Small intestine (tissue), 7 donors: ENCODE measurements at regions not wholly inside any gene's neighbourhood (a gene's known extent, or its start where the extent isn't known, plus 50 kb on each side); places are given as distances from the start of the nearest gene placed in this dataset.

Experiments used
- DNase-seq, 2 donors: peaks; one replicate each; pipeline versions ENCODE4 v3.0.0 to v3.0.0-alpha.2; 2013
- FAIRE-seq: peaks from 2 replicates; lab custom pipeline; 2012; peaks lifted over from hg19 to GRCh38; lab: Jason Lieb, UNC
- H3K27ac ChIP-seq, 3 donors: one replicate each; pipeline ENCODE4 v1.5.1; 2013; ENCODE audit warnings: low read length in 2 of 3, mild to moderate bottlenecking in 2 of 3, control low read depth in 1 of 3, inconsistent platforms in 1 of 3, low read depth in 1 of 3, moderate library complexity in 1 of 3
- H3K27me3 ChIP-seq, 3 donors: one replicate each; pipeline ENCODE4 v1.6.1; 2013; ENCODE audit warnings: low read length in 3 of 3, inconsistent platforms in 1 of 3; ENCODE audit not compliant: control insufficient read depth in 3 of 3, insufficient read depth in 3 of 3
- H3K36me3 ChIP-seq, 3 donors: one replicate each; pipeline ENCODE4 v1.6.1; 2013; ENCODE audit warnings: low read length in 3 of 3, inconsistent platforms in 1 of 3, low read depth in 1 of 3, mild to moderate bottlenecking in 1 of 3, moderate library complexity in 1 of 3; ENCODE audit not compliant: control insufficient read depth in 3 of 3, insufficient read depth in 2 of 3
- H3K4me1 ChIP-seq, 3 donors: one replicate each; pipeline ENCODE4 v1.6.1; 2013; ENCODE audit warnings: low read length in 2 of 3, inconsistent platforms in 1 of 3, low read depth in 1 of 3, mild to moderate bottlenecking in 1 of 3, moderate library complexity in 1 of 3; ENCODE audit not compliant: control insufficient read depth in 3 of 3, insufficient read depth in 2 of 3
- H3K4me3 ChIP-seq, 3 donors: one replicate each; pipeline ENCODE4 v1.5.1; 2013; ENCODE audit warnings: low read length in 3 of 3, control low read depth in 1 of 3, inconsistent platforms in 1 of 3, low read depth in 1 of 3, mild to moderate bottlenecking in 1 of 3, moderate library complexity in 1 of 3
- H3K9me3 ChIP-seq, 2 donors: one replicate each; pipeline ENCODE4 v1.6.1; 2013; ENCODE audit warnings: low read depth in 1 of 2, low read length in 1 of 2; ENCODE audit not compliant: control insufficient read depth in 2 of 2, insufficient read depth in 1 of 2
- WGBS, 3 donors: extraction: QIAGEN DNeasy Blood & Tissue Kit; methylation state at CpG; one replicate each; pipeline ENCODE4 v1.1.7; 2013; 5-methylcytosine and 5-hydroxymethylcytosine counted together
- donor health status: healthy with polysubstance abuse.
- donor health status: control.
- donor health status: control.
- donor health status: Bipolar disorder and iron deficiency.
- donor health status: healthy.

DNA sequence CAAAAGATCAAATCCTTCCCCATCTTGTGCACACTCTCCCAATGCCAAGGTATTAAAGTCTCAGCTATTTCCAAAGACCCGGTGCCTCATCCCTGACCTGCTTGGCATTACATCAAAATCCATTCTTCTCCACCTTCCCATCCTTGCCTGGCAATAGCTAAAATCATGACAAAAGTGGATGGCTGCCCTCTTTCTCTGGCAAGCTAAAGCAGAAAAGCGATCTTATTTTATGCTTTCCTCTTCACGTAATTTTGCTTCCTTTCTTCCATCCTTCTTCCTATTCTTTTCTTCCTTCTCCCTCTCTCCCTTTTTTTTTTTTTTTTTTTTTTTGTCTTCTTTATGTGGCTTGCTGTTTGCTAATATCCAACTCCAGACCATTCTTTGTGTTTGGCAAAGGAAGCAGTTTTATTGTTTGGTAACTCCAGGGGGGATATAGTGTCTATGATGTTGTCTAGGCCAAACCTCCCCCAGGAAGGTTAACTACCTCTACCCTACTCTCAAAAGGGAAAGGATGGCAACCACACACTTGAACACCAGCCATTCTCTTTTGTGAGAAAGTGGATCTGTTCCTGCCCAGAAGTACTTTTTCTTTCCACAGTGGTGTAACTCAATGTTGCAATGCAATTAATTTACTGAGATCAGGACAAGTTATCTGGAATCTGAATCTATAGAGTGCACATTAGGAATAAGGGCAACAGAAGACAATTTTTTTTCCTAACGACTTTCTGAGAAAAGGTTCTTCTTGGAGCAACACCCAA is 120.9 kb upstream of the TMEM161B start:
- peaks cover 0 to 3% (median 0%) of the 10 kb centered on the region in 3 donors for H3K4me1 ChIP-seq
- peaks cover 0 to 1% (median 0%) of the 10 kb centered on the region in 3 donors for H3K27me3 ChIP-seq
- WGBS, 3 donors, result 65 to 80% (median 71%) methylated on average over 4 of the region's 4 CpGs
- H3K9me3 ChIP-seq, result no peaks in the 10 kb centered on the region
- DNase-seq, result no peak
- H3K27ac ChIP-seq, result no peak overlapping the region
- no peak for FAIRE-seq
- H3K4me3 ChIP-seq, result no peak overlapping the region
- no peaks in the 10 kb centered on the region for H3K36me3 ChIP-seq

DNA sequence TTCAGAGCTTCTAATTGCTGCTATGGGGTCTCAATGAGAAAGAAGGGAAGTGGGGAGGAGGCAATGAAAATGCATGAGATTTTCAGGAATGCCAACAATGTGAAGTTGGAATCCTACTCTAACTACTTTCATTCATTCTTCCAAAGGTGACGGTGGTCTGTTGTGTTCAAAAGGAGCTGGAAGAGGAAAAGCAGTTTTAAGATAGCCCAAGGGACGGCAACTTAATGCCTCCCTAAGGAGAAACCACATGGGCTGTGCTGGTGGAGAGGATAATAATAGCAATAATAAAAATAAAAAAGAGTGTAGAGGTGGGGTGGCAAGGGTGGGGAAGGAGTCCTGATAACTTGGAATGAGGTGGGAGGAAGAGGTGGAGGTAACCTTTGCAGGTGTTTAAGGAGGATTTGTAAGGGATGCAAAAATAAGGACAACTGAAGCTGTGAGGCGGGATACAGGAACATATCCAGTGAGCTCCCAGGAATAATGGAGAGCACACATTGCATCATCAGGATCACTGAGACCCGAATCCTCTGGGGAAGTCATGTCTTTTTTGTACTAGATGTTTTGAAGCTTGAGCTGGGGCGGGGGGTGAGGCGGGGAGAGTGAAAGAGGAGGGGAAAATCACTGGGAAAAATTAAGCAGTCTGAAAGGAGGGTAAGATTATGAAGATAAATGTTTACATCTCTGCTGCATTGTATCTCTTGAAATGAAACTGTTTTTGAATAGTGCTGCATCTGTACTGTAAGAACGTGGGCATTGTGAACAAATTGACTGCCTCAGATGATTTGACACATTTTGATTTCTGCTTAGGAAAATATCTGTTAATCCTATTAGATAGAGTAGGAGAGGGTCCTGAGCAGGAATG is 120.1 kb upstream of the TMEM161B start:
- Histone ChIP-seq H3K27me3 (no peaks in the 10 kb centered on the region), H3K4me1 (peaks cover 0 to 1% (median 0%) of the 10 kb centered on the region in 3 donors), H3K27ac (no peak overlapping the region), H3K4me3 (no peak overlapping the region), H3K36me3 (no peaks in the 10 kb centered on the region), H3K9me3 (no peaks in the 10 kb centered on the region)
- WGBS, 3 donors, result 69 to 84% (median 77%) methylated on average over 7 of the region's 7 CpGs
- FAIRE-seq, result no peak
- DNase-seq, result no peak

DNA sequence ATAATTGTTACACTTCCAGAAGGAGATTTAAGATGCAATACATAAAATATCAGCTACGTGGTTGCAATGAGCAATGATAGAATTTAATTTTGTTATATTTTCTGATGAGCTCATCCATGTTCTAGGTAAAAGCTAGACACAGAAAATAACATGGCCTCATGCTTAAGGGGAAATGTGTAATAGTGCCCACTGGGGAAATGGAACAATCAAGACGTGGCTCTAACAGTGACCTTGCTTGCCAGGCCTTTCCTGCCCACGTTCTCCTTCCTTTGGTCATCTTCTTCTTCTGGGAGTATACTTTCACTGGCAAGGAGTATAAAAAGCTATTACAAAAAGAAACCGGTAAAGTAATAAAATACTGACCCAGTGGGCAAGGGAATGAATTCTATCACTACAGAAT is 116.2 kb upstream of the TMEM161B start:
- no peak for FAIRE-seq
- no peaks in the 10 kb centered on the region for H3K4me1 ChIP-seq
- no peak overlapping the region for H3K27ac ChIP-seq
- H3K4me3 ChIP-seq, result no peak overlapping the region
- 79 to 90% (median 80%) methylated on average over 4 of the region's 4 CpGs for WGBS, 3 donors
- peaks cover 0 to 2% of the 10 kb centered on the region in 2 donors for H3K9me3 ChIP-seq
- H3K27me3 ChIP-seq, result no peaks in the 10 kb centered on the region
- no peaks in the 10 kb centered on the region for H3K36me3 ChIP-seq
- no peak for DNase-seq

DNA sequence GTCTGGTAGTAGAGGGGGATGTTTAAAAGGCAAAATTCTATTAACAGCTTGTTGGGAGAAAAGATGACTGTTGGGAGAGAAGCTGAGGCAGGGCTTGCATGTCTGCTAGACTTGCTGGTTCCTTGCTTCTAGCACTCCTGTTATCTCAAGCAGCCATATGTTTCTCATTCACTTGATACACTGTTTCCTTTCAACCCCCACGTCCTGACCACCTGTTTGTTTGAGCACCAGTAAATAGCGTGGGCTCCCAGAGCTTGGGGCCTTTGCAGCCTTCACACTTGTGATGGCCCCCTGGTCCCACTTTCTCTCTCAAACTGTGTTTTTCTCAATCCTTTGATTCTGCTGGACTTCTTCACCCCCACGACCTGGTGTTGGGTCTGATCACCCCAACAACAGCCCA is 111.7 kb upstream of the TMEM161B start:
- Histone ChIP-seq H3K9me3 (peaks cover 0 to 2% of the 10 kb centered on the region in 2 donors), H3K4me3 (no peak overlapping the region), H3K27ac (no peak overlapping the region), H3K27me3 (no peaks in the 10 kb centered on the region), H3K4me1 (peaks cover 0 to 8% (median 2%) of the 10 kb centered on the region in 3 donors), H3K36me3 (no peaks in the 10 kb centered on the region)
- WGBS, 3 donors, result 67 to 70% (median 69%) methylated on average over 3 of the region's 3 CpGs
- FAIRE-seq, result no peak
- DNase-seq, result no peak

DNA sequence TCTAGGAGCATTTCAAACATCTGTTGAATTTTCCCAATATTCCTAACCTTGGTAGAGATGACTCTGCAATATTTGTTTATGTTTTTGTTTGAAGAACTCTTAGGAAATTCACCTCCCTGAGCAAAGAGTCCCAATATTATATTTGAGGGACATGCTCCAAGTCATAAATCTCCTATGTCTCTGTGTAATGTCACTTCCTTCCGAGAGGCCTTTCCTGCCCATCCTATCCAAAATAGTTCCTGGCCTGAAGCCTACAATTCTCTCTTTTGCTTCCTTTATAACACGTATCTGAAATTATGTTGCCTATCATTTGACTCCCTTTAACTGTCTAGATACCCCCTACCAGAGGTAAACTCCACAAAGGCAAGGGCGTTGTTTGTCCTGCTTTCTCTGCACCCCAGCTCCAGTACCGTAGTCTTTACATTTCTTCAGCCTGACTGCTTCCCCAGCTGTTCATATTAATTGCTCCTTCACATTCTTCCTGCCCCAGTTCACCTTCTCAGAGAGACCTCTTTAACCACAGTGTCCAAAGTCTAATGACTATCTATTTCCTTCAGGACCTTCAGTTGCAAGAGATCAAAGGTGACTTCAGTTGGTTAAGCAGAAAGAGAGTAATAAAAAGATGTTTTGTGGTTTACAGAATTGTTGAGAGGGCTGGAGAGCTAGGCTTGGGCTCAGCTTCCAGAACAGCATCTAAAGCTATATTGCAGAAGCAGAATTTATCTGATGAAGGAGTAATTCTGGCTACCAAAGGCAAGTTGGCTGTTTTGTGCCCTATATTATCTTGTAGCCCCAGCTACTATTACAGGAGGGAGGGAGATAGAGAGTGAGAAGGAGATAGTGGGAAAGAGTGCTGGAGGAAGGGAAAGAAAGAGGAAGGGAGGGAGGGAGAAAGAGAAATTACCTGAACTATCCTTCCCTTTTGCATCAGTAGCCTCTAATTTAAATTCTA is 109.3 kb upstream of the TMEM161B start:
- peak overlapping the region in 1 of 3 donors; percentile 45 for H3K27ac ChIP-seq
- H3K9me3 ChIP-seq, result peaks cover 0 to 2% of the 10 kb centered on the region in 2 donors
- DNase-seq (peak; percentile 83 to 94), FAIRE-seq (no peak)
- peaks cover 0 to 8% (median 2%) of the 10 kb centered on the region in 3 donors for H3K4me1 ChIP-seq
- H3K4me3 ChIP-seq, result no peak overlapping the region
- no peaks in the 10 kb centered on the region for H3K27me3 ChIP-seq
- no peaks in the 10 kb centered on the region for H3K36me3 ChIP-seq
- WGBS, 3 donors, result 10 to 16% (median 12%) methylated on average over 4 of the region's 4 CpGs

DNA sequence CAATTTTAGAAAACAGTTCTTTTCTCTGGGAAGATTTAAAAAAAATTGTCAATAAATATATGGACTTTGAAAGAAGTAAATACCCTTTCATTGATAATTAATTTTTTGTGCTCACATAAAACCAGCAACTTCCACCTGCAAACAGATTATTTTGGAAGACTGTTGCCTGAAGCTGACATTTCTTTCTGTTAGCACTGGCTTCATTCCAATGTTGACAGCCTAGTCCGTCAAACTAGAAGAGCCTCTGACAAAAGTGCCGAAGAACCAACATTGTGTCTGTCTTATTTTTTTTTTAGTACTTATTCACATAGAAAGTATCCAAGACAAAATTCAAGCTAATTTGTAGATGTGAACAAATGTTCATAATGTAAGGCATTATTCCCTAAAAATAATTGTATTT is 108.6 kb upstream of the TMEM161B start:
- H3K9me3 ChIP-seq, result no peaks in the 10 kb centered on the region
- FAIRE-seq (no peak), DNase-seq (no peak)
- peaks cover 0 to 8% (median 2%) of the 10 kb centered on the region in 3 donors for H3K4me1 ChIP-seq
- H3K27ac ChIP-seq, result no peak overlapping the region
- WGBS, 3 donors, result 24 to 50% (median 28%) methylated on average over 2 of the region's 2 CpGs
- H3K27me3 ChIP-seq, result no peaks in the 10 kb centered on the region
- no peaks in the 10 kb centered on the region for H3K36me3 ChIP-seq
- no peak overlapping the region for H3K4me3 ChIP-seq

DNA sequence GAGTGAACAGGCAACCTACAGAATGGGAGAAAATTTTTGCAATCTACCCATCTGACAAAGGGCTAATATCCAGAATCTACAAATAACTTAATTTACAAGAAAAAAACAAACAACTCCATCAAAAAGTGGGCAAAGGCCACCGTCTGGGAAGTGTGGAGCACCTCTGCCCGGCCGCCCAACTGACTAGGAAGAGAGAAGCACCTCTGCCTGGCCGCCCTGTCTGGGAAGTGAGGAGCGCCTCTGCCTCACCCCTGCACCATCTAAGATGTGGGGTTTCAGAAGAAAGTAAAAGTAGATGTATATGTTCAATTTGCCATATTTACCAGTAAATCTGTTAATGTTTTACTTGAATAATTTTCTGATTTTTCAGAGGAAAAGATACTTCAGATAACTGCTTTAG is 108.1 kb upstream of the TMEM161B start:
- Histone ChIP-seq H3K36me3 (no peaks in the 10 kb centered on the region), H3K9me3 (no peaks in the 10 kb centered on the region), H3K27ac (no peak overlapping the region), H3K4me1 (peaks cover 0 to 8% (median 2%) of the 10 kb centered on the region in 3 donors), H3K4me3 (no peak overlapping the region), H3K27me3 (no peaks in the 10 kb centered on the region)
- FAIRE-seq (no peak), DNase-seq (no peak)
- WGBS, 3 donors, result 92 to 93% (median 93%) methylated on average over 5 of the region's 5 CpGs

DNA sequence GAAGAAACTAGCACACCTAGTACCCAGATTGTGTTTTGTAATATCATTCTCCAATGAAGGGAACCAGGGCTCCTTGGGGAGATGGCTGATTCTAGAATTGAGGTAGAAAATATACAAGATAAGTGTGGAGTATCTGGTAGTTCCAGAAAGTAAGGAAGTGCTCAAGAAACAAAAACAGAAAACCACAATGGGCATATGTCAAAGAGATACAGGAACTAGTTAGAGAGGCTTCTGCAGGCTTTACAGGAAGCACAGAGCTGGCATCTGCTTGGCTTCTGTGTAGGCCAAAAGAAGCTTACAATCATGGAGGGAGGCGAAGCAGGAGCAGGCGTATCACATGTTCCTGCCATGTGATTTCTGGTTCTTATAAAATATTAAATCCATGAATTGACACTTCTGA is 105.7 kb upstream of the TMEM161B start:
- no peaks in the 10 kb centered on the region for H3K27me3 ChIP-seq
- no peak for FAIRE-seq
- no peak overlapping the region for H3K4me3 ChIP-seq
- no peaks in the 10 kb centered on the region for H3K36me3 ChIP-seq
- H3K27ac ChIP-seq, result no peak overlapping the region
- no peaks in the 10 kb centered on the region for H3K9me3 ChIP-seq
- no peak for DNase-seq
- WGBS, 3 donors, result 95 to 100% (median 98%) methylated on average over 2 of the region's 2 CpGs
- H3K4me1 ChIP-seq, result peaks cover 0 to 8% (median 2%) of the 10 kb centered on the region in 3 donors
